SJCRH30 (cell line): ENCODE measurements at regions not wholly inside any gene's neighbourhood (a gene's known extent, or its start where the extent isn't known, plus 50 kb on each side); places are given as distances from the start of the nearest gene placed in this dataset.

Experiments used
- DNase-seq, 2 experiments: peaks; one replicate each; pipeline ENCODE4 v3.0.0-alpha.2; 2015 to 2020
- H3K27ac ChIP-seq: fragments of 250-450 bp; sonication (Bioruptor Pico); 2 replicates; pipeline ENCODE4 v1.5.1; 2020; ENCODE audit warnings: mild to moderate bottlenecking, moderate library complexity
- H3K27me3 ChIP-seq: fragments of 250-450 bp; sonication (Bioruptor Pico); 2 replicates; pipeline ENCODE4 v1.5.1; 2020; ENCODE audit warnings: mild to moderate bottlenecking, moderate library complexity
- H3K36me3 ChIP-seq: fragments of 250-450 bp; sonication (Bioruptor Pico); 2 replicates; pipeline ENCODE4 v1.5.1; 2020; ENCODE audit warnings: mild to moderate bottlenecking, moderate library complexity
- H3K4me1 ChIP-seq: fragments of 250-450 bp; sonication (Bioruptor Pico); 2 replicates; pipeline ENCODE4 v1.5.1; 2020; ENCODE audit warnings: mild to moderate bottlenecking, moderate library complexity
- H3K4me3 ChIP-seq: fragments of 250-450 bp; sonication (Bioruptor Pico); 2 replicates; pipeline ENCODE4 v1.5.1; 2020; ENCODE audit warnings: mild to moderate bottlenecking, moderate library complexity
- H3K9me3 ChIP-seq: fragments of 250-450 bp; sonication (Bioruptor Pico); replicated peaks from 2 replicates; pipeline ENCODE4 v1.5.1; 2020; ENCODE audit warnings: mild to moderate bottlenecking, moderate library complexity

GRCh38 chr1:58924016-58924565 is 140.2 kb upstream of the JUN start:
- no peak for DNase-seq
- H3K4me1 ChIP-seq: peaks cover 11% of the 10 kb centered on the region; the same call in 1 of the 2 replicates
- no peak overlapping the region for H3K4me3 ChIP-seq
- H3K9me3 ChIP-seq: no peaks in the 10 kb centered on the region
- H3K36me3 ChIP-seq: no peaks in the 10 kb centered on the region
- H3K27ac ChIP-seq: no peak overlapping the region
- H3K27me3 ChIP-seq: no peaks in the 10 kb centered on the region

DNA sequence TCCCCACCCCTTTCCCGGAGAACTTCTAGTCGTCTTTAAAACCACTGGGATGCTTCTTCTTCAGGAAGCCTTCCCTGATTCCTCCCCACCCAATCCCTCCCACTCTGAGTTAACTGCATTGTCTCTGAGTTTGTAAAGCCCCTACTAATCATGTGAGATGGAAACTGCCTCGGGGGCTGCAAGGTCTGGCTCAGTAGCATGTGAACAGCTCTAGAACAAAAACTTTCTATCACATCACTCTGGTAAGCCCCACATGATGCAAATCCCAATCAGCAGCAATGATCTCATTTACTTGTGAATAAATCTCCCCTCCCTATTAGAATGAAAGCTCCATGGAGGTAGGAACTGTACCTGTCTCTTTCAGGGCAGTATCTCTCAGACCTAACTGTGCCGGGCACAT is 141.0 kb upstream of the JUN start:
- no peak overlapping the region for H3K27ac ChIP-seq
- no peak overlapping the region for H3K4me3 ChIP-seq
- no peak for DNase-seq
- H3K36me3 ChIP-seq: no peaks in the 10 kb centered on the region
- no peaks in the 10 kb centered on the region for H3K27me3 ChIP-seq
- H3K4me1 ChIP-seq: peaks cover 11% of the 10 kb centered on the region; the same call in 1 of the 2 replicates
- H3K9me3 ChIP-seq: no peaks in the 10 kb centered on the region

GRCh38 chr1:58925247-58925646 is 141.4 kb upstream of the JUN start:
- H3K4me1 ChIP-seq: peaks cover 11% of the 10 kb centered on the region; the same call in 1 of the 2 replicates
- H3K9me3 ChIP-seq: no peaks in the 10 kb centered on the region
- no peak for DNase-seq
- no peaks in the 10 kb centered on the region for H3K36me3 ChIP-seq
- H3K27ac ChIP-seq: no peak overlapping the region
- H3K4me3 ChIP-seq: no peak overlapping the region
- no peaks in the 10 kb centered on the region for H3K27me3 ChIP-seq

DNA sequence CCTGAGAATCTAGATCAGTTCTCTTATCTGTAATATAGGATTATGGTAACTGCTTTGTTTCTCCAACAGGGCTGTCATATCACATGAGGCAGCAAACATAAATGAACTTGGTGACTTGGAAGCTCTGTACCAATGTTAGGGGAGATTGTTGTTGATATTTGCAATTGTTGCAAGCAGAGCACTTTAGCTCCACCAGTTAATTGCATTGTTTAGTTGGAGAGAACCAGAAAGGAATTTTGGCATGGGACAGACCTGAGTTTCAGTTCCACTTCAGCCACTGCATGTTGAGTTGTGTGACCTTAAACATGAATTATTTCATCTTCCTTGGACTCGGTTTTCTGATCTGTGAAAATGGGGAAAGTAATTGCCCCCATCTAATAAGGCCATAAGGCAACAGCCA is 142.3 kb upstream of the JUN start:
- no peak overlapping the region for H3K4me3 ChIP-seq
- DNase-seq: no peak
- H3K4me1 ChIP-seq: peaks cover 11% of the 10 kb centered on the region; the same call in 1 of the 2 replicates
- H3K27ac ChIP-seq: no peak overlapping the region
- no peaks in the 10 kb centered on the region for H3K27me3 ChIP-seq
- H3K36me3 ChIP-seq: no peaks in the 10 kb centered on the region
- H3K9me3 ChIP-seq: no peaks in the 10 kb centered on the region

DNA sequence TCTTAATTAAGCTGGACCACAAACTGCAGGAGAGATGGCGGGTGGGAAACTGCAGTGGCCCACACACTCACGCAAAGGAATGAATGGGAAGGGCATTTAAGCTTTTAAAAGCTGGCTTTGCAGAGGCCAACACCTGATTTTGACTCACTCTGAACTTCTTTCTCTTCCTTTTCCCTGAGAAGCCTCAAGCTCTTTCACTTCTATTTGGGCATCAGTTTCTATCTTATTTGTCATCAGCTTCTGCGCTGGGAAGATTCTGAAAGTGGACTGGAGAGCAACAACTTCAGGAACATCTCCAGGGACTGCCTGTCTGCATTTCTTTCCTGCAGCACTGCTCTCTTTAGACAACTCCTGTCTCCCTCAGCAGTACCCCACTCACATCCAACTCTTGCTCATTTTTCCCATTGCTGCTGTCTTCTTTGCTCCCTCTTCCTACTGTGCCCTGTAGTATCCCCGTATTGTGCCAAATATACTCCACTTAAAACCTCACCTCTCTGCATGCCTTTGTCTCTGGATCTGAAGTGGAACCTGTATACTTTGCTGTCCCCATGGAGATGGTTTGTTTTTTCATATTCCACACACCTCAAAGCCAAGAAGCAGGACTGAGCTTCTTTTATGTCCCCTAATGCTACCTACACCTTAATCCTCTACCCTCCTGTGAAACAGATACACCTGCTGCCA is 143.3 kb upstream of the JUN start:
- no peaks in the 10 kb centered on the region for H3K9me3 ChIP-seq
- DNase-seq: no peak
- peaks cover 11% of the 10 kb centered on the region; the same call in 1 of the 2 replicates for H3K4me1 ChIP-seq
- H3K27ac ChIP-seq: no peak overlapping the region
- H3K36me3 ChIP-seq: no peaks in the 10 kb centered on the region
- H3K27me3 ChIP-seq: no peaks in the 10 kb centered on the region
- H3K4me3 ChIP-seq: no peak overlapping the region

DNA sequence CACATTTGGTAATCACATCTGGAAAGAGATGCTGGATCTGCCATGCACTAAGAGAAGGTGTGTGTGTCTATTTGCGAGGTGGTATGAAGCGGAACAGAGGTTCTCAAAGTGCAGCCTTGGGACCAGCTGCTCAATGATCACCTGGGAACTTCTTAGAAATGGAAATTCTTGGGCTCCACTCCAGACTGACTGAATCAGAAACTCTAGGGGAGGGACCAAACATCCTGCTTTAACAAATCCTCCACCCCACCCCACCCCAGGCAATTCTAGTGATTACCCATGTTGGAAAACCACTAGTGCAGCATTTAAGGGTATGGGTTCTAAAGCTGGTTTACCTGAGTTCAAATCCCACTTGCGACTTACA is 143.9 kb upstream of the JUN start:
- Histone ChIP-seq H3K4me1 (peaks cover 8% of the 10 kb centered on the region; the same call in 1 of the 2 replicates), H3K27me3 (no peaks in the 10 kb centered on the region), H3K27ac (no peak overlapping the region), H3K9me3 (no peaks in the 10 kb centered on the region), H3K4me3 (no peak overlapping the region), H3K36me3 (no peaks in the 10 kb centered on the region)
- no peak for DNase-seq

DNA sequence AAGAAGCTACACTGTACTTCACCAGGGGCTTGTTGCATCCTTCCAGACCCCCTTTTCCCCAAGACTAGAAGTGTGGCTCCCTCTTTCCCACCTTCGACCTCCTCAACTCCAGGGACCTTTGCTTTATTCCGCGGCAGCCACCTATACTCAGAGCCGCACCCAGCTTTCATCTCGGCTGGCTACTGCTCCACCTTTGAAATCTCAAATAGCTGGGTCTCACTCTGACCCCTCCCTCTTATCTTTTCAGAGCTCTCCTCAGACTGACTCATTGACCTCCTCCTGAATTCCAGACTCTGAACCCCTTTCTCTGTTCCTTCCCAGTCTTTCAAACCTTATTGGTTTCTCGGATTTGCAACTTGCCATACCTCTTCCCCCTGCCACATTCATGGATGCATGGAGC is 144.7 kb upstream of the JUN start:
- no peaks in the 10 kb centered on the region for H3K27me3 ChIP-seq
- H3K9me3 ChIP-seq: peaks cover 1% of the 10 kb centered on the region; the same call in 1 of the 2 replicates
- peaks cover 13% of the 10 kb centered on the region; the same call in 1 of the 2 replicates for H3K4me1 ChIP-seq
- no peaks in the 10 kb centered on the region for H3K36me3 ChIP-seq
- no peak overlapping the region for H3K4me3 ChIP-seq
- no peak for DNase-seq
- no peak overlapping the region for H3K27ac ChIP-seq

GRCh38 chr1:58929671-58930325 is 146.0 kb upstream of the JUN start:
- Histone ChIP-seq H3K36me3 (no peaks in the 10 kb centered on the region), H3K27ac (no peak overlapping the region), H3K4me1 (peaks cover 17% of the 10 kb centered on the region; the same call in 1 of the 2 replicates), H3K9me3 (peaks cover 4% of the 10 kb centered on the region; the same call in 1 of the 2 replicates), H3K27me3 (no peaks in the 10 kb centered on the region), H3K4me3 (no peak overlapping the region)
- no peak for DNase-seq

DNA sequence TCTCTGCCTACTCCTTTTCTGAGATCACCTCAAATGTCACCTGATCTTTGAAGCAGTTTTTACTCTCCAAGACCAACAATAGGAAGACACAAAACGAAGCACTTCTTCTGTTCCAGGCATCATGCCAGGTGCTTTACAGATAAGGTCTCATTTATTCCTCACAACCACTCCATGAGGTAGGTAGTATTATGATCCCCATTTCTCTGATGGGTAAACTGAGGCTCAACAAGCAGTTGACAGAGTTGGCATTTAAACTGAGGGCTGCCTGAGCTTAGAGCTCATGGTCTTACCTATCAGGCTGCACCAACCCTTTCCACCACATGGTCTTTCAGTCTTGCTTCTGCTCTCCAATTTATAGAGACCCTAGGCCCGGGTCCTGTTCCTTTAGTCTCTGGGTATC is 147.2 kb upstream of the JUN start:
- Histone ChIP-seq H3K4me1 (peaks cover 20% of the 10 kb centered on the region; the same call in 1 of the 2 replicates), H3K36me3 (no peaks in the 10 kb centered on the region), H3K27me3 (no peaks in the 10 kb centered on the region), H3K9me3 (peaks cover 4% of the 10 kb centered on the region; the same call in 1 of the 2 replicates), H3K4me3 (no peak overlapping the region), H3K27ac (no peak overlapping the region)
- DNase-seq: no peak

DNA sequence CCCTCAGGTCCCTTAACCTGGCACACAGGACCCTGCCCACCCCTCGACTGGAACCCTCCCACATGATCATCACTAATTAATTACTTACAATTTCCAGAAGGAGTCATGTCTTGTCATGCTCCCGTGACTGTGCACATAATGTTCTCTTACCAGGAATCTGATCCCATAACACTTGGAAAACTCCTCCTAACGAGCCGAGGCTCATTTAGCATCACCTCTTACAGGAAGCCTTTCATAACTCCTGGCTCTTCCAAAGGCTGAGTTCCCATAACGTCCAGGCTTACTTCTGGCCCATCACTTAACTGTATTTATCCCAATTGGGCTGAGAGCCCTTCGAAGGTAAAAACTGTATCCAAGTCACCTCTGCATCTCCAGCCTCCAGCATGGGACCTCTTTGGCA is 147.9 kb upstream of the JUN start:
- Histone ChIP-seq H3K36me3 (no peaks in the 10 kb centered on the region), H3K4me3 (no peak overlapping the region), H3K27me3 (no peaks in the 10 kb centered on the region), H3K27ac (no peak overlapping the region), H3K9me3 (peaks cover 4% of the 10 kb centered on the region; the same call in 1 of the 2 replicates), H3K4me1 (peaks cover 16% of the 10 kb centered on the region; the same call in 1 of the 2 replicates)
- DNase-seq: no peak

DNA sequence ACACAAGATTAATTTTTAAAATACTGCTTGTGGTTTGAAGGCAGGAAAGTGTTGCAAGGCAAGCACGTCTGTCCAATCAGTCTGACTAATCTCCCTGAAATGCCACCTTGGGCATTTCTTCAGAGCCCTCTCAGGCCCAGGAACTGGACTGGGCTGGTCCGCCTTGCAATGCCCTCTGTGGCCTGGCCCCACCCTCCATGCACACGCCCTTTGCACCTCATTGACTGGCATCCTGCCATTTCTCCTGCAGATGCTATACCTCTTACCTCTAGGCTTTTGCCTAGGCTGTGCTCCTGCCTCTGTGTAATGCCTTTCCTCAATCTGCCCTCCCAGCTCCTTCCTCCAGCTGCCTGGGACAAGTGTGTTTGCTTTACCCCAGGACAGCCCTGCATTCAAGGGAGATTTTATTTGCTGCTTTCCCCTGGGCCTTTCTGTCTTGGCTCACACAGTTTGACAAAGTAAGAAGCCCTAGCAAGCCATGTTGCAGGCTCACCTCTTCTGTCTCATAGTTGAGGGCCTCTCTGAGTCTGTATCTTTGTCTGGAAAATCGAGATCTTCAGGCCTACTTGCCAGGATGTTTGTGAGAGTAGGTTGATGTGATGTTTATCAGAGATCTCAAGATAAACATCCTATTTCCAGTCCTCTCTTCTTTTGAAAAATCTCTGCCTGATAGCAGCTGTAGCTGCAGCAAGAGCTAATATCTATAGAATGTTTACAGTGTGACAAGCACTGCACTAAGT is 149.2 kb upstream of the JUN start:
- Histone ChIP-seq H3K27ac (no peak overlapping the region), H3K27me3 (no peaks in the 10 kb centered on the region), H3K9me3 (peaks cover 4% of the 10 kb centered on the region; the same call in 1 of the 2 replicates), H3K4me1 (peaks cover 15% of the 10 kb centered on the region; the same call in 1 of the 2 replicates), H3K4me3 (no peak overlapping the region), H3K36me3 (no peaks in the 10 kb centered on the region)
- peak; percentile 47 to 51 for DNase-seq

DNA sequence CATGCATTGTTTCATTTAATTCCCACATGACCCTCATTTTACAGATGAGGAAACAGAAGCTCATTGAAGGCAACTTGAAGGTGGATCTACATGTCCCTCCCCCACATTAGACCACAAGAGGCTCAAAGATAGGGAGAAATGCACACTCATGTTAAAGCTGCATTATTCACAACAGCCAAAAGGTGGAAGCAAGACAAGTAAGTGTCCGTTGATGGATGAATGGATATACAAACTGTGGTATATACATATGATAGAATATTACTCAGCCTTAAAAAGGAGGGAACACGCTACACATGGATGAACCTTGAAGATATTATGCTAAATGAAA is 149.7 kb upstream of the JUN start:
- Histone ChIP-seq H3K27me3 (no peaks in the 10 kb centered on the region), H3K27ac (no peak overlapping the region), H3K4me1 (peaks cover 15% of the 10 kb centered on the region; the same call in 1 of the 2 replicates), H3K9me3 (peaks cover 4% of the 10 kb centered on the region; the same call in 1 of the 2 replicates), H3K4me3 (no peak overlapping the region), H3K36me3 (no peaks in the 10 kb centered on the region)
- DNase-seq: peak in 1 of 2 experiments; percentile 36

- H3K9me3 ChIP-seq: peaks cover 4% of the 10 kb centered on the region; the same call in 1 of the 2 replicates
- H3K27ac ChIP-seq: no peak overlapping the region
- peaks cover 15% of the 10 kb centered on the region; the same call in 1 of the 2 replicates for H3K4me1 ChIP-seq
- no peaks in the 10 kb centered on the region for H3K36me3 ChIP-seq
- peak; percentile 18 to 30 for DNase-seq
- H3K27me3 ChIP-seq: no peaks in the 10 kb centered on the region
- H3K4me3 ChIP-seq: no peak overlapping the region
Measured at GRCh38 chr1:58934706-58935105, 150.9 kb upstream of the JUN start.

GRCh38 chr1:58936973-58937372 is 153.1 kb upstream of the JUN start:
- peaks cover 15% of the 10 kb centered on the region; the same call in 1 of the 2 replicates for H3K4me1 ChIP-seq
- DNase-seq: no peak
- H3K4me3 ChIP-seq: no peak overlapping the region
- no peak overlapping the region for H3K27ac ChIP-seq
- H3K27me3 ChIP-seq: no peaks in the 10 kb centered on the region
- no peaks in the 10 kb centered on the region for H3K36me3 ChIP-seq
- peaks cover 4% of the 10 kb centered on the region; the same call in 1 of the 2 replicates for H3K9me3 ChIP-seq

DNA sequence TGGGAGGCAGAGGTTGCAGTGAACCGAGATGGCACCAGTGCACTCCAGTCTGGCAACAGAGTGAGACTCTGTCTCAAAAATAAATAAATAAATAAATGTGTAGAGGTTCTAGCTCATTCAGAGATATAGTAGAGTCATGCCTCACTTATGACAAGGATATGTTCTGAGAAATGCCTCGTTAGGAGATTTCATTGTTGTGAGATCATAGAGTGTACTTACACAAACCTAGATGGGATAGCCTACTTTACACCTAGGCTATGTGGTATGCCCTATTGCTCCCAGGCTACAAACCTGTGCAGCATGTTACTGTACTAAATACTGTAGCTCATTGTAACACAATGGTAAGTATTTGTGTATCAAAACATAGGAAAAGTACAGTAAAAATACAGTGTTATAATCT is 155.3 kb upstream of the JUN start:
- Histone ChIP-seq H3K9me3 (no peaks in the 10 kb centered on the region), H3K27me3 (no peaks in the 10 kb centered on the region), H3K4me3 (no peak overlapping the region), H3K4me1 (peaks cover 7% of the 10 kb centered on the region; the same call in 1 of the 2 replicates), H3K36me3 (no peaks in the 10 kb centered on the region), H3K27ac (no peak overlapping the region)
- no peak for DNase-seq
